ENCODE measurements at regions not wholly inside any gene's neighbourhood (a gene's known extent, or its start where the extent isn't known, plus 50 kb on each side); places are given as distances from the start of the nearest gene placed in this dataset.
A peak's percentile ranks its signal among the peaks of the same experiment; 100 is the strongest.

DNA sequence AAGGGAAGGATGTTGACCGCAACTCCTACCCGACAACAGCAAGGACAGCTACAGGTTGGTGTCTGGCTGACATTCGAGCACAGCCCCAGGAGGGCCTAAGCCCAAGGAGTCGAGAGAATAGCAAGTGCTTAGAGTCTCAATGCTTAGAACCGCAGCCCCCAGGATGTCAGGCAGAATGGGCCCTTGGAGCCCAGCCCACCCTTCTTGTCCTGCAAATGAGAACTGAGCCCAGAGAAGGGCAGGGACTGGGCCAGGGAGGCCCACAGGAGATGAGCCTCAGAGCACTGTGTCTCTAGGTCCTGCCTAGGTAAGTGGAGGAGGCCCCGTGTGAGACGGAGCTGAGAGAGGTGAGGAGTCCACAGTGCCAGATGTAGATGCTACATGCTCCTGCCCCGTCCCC is 173.3 kb upstream of the ZMIZ1 start:
- Mint-ChIP-seq H3K27ac (ENCODE audit: unreplicated experiment) (no peak overlapping the region), H3K36me3 (ENCODE audit: unreplicated experiment) (no peaks in the 10 kb centered on the region), H3K4me1 (ENCODE audit: unreplicated experiment) (peaks cover 15% of the 10 kb centered on the region), H3K27me3 (ENCODE audit: unreplicated experiment) (peaks cover 2% of the 10 kb centered on the region), H3K9me3 (ENCODE audit: unreplicated experiment) (no peaks in the 10 kb centered on the region), H3K4me3 (ENCODE audit: unreplicated experiment) (no peak overlapping the region)
- DNase-seq (ENCODE audit: extremely low spot score, unreplicated experiment) = peak; percentile 57
- TF ChIP-seq, protein P1, sequence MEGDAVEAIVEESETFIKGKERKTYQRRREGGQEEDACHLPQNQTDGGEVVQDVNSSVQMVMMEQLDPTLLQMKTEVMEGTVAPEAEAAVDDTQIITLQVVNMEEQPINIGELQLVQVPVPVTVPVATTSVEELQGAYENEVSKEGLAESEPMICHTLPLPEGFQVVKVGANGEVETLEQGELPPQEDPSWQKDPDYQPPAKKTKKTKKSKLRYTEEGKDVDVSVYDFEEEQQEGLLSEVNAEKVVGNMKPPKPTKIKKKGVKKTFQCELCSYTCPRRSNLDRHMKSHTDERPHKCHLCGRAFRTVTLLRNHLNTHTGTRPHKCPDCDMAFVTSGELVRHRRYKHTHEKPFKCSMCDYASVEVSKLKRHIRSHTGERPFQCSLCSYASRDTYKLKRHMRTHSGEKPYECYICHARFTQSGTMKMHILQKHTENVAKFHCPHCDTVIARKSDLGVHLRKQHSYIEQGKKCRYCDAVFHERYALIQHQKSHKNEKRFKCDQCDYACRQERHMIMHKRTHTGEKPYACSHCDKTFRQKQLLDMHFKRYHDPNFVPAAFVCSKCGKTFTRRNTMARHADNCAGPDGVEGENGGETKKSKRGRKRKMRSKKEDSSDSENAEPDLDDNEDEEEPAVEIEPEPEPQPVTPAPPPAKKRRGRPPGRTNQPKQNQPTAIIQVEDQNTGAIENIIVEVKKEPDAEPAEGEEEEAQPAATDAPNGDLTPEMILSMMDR (IDR thresholded peaks at IDR 0.05) = no peak

DNA sequence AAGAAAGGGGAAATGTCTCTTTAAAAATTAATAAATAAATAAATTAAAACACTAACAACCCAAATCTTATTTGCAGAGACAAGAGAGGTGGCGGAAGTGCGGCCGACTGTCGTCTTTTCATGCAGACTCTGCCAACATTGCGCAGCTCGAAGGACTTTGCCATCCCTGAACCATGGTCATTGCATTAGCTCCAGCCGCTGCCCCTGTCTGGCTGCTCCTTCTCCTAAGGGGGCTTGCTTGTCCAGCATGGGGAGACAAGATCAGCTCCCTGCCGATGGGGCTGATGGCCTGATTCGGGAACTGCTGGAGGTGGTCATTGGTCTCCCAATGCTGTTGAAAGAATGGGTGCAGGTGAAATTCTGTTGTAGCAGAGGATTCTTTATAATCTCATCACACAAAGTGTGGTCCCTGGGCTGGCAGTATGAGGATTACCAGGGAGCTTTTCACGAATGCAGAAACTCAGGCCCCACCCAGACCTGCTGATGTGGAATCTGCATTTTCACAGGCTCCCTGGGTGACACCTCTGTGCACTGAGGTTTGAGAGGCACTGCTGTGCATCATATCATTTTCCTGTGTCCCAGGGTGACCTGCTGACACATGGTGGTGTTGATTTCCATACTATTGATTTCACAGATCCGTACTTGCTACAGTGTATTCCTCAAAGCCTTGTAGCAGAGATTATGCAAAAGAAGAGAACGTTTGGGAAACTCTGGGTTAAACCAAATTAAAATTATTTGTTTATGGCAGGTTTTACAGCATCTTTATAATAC is 172.4 kb upstream of the ZMIZ1 start:
- Mint-ChIP-seq H3K4me1 (ENCODE audit: unreplicated experiment) (peaks cover 15% of the 10 kb centered on the region), H3K27ac (ENCODE audit: unreplicated experiment) (no peak overlapping the region), H3K9me3 (ENCODE audit: unreplicated experiment) (no peaks in the 10 kb centered on the region), H3K27me3 (ENCODE audit: unreplicated experiment) (peaks cover 2% of the 10 kb centered on the region), H3K4me3 (ENCODE audit: unreplicated experiment) (no peak overlapping the region), H3K36me3 (ENCODE audit: unreplicated experiment) (no peaks in the 10 kb centered on the region)
- no peak for DNase-seq (ENCODE audit: extremely low spot score, unreplicated experiment)
- TF ChIP-seq, protein P1 (IDR thresholded peaks at IDR 0.05) = no peak

DNA sequence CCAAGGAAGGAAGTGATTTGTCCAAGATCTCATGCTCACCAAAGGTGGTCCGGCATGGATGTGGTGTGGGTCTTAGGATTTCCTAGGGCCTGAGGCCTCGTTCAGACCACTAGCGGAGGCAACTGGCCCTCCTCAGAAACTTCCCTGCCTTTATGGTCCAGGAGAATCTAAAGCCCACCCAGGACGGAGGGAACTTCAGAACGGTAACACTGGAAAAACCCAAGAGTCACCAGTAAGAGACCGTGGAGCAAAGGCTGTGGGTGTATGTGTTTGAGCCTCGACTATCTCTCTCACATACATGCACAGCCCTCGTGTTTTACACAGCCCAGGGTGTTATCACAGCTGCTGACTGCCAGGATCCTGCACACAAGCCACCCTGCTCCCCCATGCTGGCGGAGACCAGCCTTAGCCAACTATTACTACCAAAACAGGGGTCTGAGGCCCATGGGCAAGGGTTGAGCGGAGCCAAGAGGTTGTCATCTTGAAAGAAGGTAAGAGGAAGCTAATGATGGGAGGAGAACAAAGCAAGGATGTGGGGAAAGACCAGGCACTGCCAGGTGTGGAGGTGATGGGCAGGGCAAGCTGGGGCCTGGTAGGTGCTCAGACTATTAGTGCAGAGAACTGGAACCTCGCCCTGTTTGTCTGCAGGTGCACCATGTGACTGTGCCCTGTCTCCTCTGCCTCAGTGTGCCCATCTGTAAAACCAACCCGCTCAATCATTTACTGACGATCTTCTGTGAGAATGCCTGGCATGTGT is 170.2 kb upstream of the ZMIZ1 start:
- DNase-seq (ENCODE audit: extremely low spot score, unreplicated experiment) = peak; percentile 68
- Mint-ChIP-seq H3K9me3 (ENCODE audit: unreplicated experiment) (no peaks in the 10 kb centered on the region), H3K27me3 (ENCODE audit: unreplicated experiment) (no peaks in the 10 kb centered on the region), H3K4me1 (ENCODE audit: unreplicated experiment) (peaks cover 15% of the 10 kb centered on the region), H3K36me3 (ENCODE audit: unreplicated experiment) (no peaks in the 10 kb centered on the region), H3K4me3 (ENCODE audit: unreplicated experiment) (no peak overlapping the region), H3K27ac (ENCODE audit: unreplicated experiment) (no peak overlapping the region)
- TF ChIP-seq, protein P1 (IDR thresholded peaks at IDR 0.05) = no peak

DNA sequence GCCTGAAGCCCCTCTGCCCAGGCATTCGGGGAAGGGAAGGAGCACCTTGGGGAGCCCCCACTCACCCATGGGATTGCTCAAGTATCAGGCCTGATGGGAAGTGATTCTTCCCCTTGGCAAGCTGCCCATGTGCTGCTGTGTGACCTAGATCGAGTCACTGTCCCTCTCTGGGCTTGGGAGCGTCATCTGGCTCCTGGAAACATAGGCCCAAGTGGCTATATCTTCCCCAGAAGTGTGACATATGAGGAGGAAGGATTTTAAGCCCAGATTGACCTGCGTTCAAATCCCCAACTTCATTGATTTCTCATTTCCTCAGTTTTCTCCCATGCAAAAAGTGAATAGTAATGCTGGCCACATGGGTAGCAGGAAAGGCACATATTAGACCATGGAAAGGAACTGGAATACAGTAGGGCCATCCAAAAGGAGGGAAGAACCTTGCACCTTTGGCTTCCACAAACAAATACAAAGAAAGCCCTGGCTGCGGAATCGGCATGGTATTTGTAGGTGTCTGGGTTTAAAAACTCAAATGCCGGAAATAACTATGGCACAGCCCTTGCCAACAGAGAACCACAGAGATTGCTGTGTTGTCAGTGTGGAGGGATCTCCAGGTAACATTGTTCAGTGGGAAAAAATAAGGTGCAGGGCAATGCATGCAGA is 169.5 kb upstream of the ZMIZ1 start:
- peak; percentile 65 for DNase-seq (ENCODE audit: extremely low spot score, unreplicated experiment)
- no peaks in the 10 kb centered on the region for H3K9me3 Mint-ChIP-seq (ENCODE audit: unreplicated experiment)
- H3K36me3 Mint-ChIP-seq (ENCODE audit: unreplicated experiment) = no peaks in the 10 kb centered on the region
- H3K27ac Mint-ChIP-seq (ENCODE audit: unreplicated experiment) = peak overlapping the region; percentile 75
- H3K4me3 Mint-ChIP-seq (ENCODE audit: unreplicated experiment) = peak overlapping the region; percentile 1
- H3K4me1 Mint-ChIP-seq (ENCODE audit: unreplicated experiment) = peaks cover 15% of the 10 kb centered on the region
- H3K27me3 Mint-ChIP-seq (ENCODE audit: unreplicated experiment) = no peaks in the 10 kb centered on the region
- TF ChIP-seq, protein P1 (IDR thresholded peaks at IDR 0.05) = no peak
